Colonic mucosa (tissue), 4 donors: ENCODE measurements at regions not wholly inside any gene's neighbourhood (a gene's known extent, or its start where the extent isn't known, plus 50 kb on each side); places are given as distances from the start of the nearest gene placed in this dataset.

ENCODE experiments used
- DNase-seq: peaks from one replicate; pipeline ENCODE4 v3.0.0-alpha.2; 2020
- H3K27ac ChIP-seq: fragments of 200-600 bp; one replicate; pipeline ENCODE4 v1.8.0; 2021
- H3K27me3 ChIP-seq: fragments of 200-600 bp; one replicate; pipeline ENCODE4 v1.8.0; 2021
- H3K36me3 ChIP-seq: fragments of 200-600 bp; one replicate; pipeline ENCODE4 v1.8.0; 2021
- H3K4me1 ChIP-seq: fragments of 200-600 bp; one replicate; pipeline ENCODE4 v1.8.0; 2021; ENCODE audit warnings: mild to moderate bottlenecking
- H3K4me3 ChIP-seq: fragments of 200-600 bp; one replicate; pipeline ENCODE4 v1.8.0; 2021
- H3K9ac ChIP-seq, 2 donors: one replicate each; pipeline ENCODE4 v1.7.0; 2013; ENCODE audit warnings: control low read depth in 2 of 2, low read depth in 2 of 2, low read length in 2 of 2
- H3K9me3 ChIP-seq: fragments of 200-600 bp; one replicate; pipeline ENCODE4 v1.8.0; 2021
- CTCF ChIP-seq: fragments of 200-600 bp; IDR thresholded peaks from one replicate; pipeline ENCODE4 v1.8.0; 2022; ENCODE audit warnings: antibody characterized with exemption, mild to moderate bottlenecking
- intact Hi-C: fragments of 100-400 bp; cut with DNase I; formaldehyde crosslinking; loops from one replicate; pipeline ENCODE4 v1.14.1; 2022
- donor health status: healthy.
- donor health status: DM: no; HTN: no; CAD: no.
- donor health status: DM: no; HTN: no; CAD: no.

- no peak overlapping the region for H3K4me3 ChIP-seq
- no peaks in the 10 kb centered on the region for H3K4me1 ChIP-seq
- H3K9me3 ChIP-seq = no peaks in the 10 kb centered on the region
- DNase-seq = no peak
- intact Hi-C loops = no loop called here
- no peak overlapping the region for H3K9ac ChIP-seq
- no peak overlapping the region for H3K27ac ChIP-seq
- no peak for TF ChIP-seq CTCF
- no peaks in the 10 kb centered on the region for H3K36me3 ChIP-seq
- H3K27me3 ChIP-seq = no peaks in the 10 kb centered on the region
Measured at GRCh38 chrX:720825-721224, 90.2 kb downstream of the SHOX start.

- no peak overlapping the region for H3K4me3 ChIP-seq
- H3K27ac ChIP-seq = no peak overlapping the region
- H3K9me3 ChIP-seq = no peaks in the 10 kb centered on the region
- no peaks in the 10 kb centered on the region for H3K4me1 ChIP-seq
- no peak overlapping the region for H3K9ac ChIP-seq
- H3K27me3 ChIP-seq = no peaks in the 10 kb centered on the region
- no peak for DNase-seq
- no peaks in the 10 kb centered on the region for H3K36me3 ChIP-seq
- intact Hi-C loops = no loop called here
- no peak for TF ChIP-seq CTCF
Measured at GRCh38 chrX:720250-720649, 89.7 kb downstream of the SHOX start.

DNA sequence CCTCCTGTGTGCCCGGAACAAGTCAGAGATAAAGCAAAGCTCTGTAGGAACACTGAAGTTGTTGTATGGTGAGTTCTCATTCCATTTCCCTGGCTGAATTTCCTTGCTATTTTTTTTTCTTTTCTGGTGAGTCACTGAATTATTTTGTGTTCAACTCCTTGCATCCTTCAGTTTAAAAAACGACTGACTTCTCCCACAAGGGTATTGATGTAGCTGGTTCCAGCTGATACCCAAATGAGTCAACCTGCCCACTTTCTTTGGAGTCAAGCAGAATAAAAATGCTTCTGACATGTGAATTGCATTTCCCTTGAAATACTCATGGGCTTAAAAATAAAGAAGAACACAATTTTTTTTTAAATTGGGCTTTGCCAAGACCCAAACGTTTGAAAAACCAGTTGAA lies 85.5 kb downstream of the SHOX start:
- H3K9ac ChIP-seq = no peak overlapping the region
- no peaks in the 10 kb centered on the region for H3K27me3 ChIP-seq
- no peak for TF ChIP-seq CTCF
- H3K4me1 ChIP-seq = no peaks in the 10 kb centered on the region
- H3K4me3 ChIP-seq = no peak overlapping the region
- H3K36me3 ChIP-seq = no peaks in the 10 kb centered on the region
- no peak overlapping the region for H3K27ac ChIP-seq
- intact Hi-C loops = no loop called here
- H3K9me3 ChIP-seq = no peaks in the 10 kb centered on the region
- no peak for DNase-seq

GRCh38 chrX:714131-714530 lies 83.5 kb downstream of the SHOX start:
- H3K9me3 ChIP-seq = no peaks in the 10 kb centered on the region
- TF ChIP-seq CTCF = no peak
- no peaks in the 10 kb centered on the region for H3K4me1 ChIP-seq
- no peak overlapping the region for H3K27ac ChIP-seq
- H3K4me3 ChIP-seq = no peak overlapping the region
- H3K27me3 ChIP-seq = no peaks in the 10 kb centered on the region
- H3K9ac ChIP-seq = no peak overlapping the region
- no peaks in the 10 kb centered on the region for H3K36me3 ChIP-seq
- no peak for DNase-seq
- intact Hi-C loops = no loop called here
